ENCODE measurements at regions not wholly inside any gene's neighbourhood (a gene's known extent, or its start where the extent isn't known, plus 50 kb on each side); places are given as distances from the start of the nearest gene placed in this dataset.

GRCh38 chr1:108064255-108064654, 99.3 kb upstream of the VAV3 start:
- Histone ChIP-seq H3K9ac (ENCODE audit: low read length) (no peak overlapping the region), H3K9me2 (ENCODE audit: insufficient read depth, low read length) (no peaks in the 10 kb centered on the region), H3K79me2 (replicated peaks; ENCODE audit: insufficient read depth, low read length) (no peaks in the 10 kb centered on the region), H3K27ac (ENCODE audit: low read length) (no peak overlapping the region), H3F3A (ENCODE audit: insufficient read depth, low read length, poor library complexity, severe bottlenecking) (no peaks in the 10 kb centered on the region), H3K9me3 (ENCODE audit: low read length) (no peaks in the 10 kb centered on the region), H4K20me1 (ENCODE audit: insufficient read depth) (no peaks in the 10 kb centered on the region), H3K27me3 (ENCODE audit: insufficient read depth, low read depth, low read length) (no peaks in the 10 kb centered on the region), H3K36me3 (ENCODE audit: insufficient read depth, low read length) (no peaks in the 10 kb centered on the region), H3K4me2 (ENCODE audit: low read length) (no peak overlapping the region), H2AFZ (ENCODE audit: low read depth, low read length) (no peak overlapping the region), H3K4me3 (ENCODE audit: low read length) (no peak overlapping the region)
- TF ChIP-seq EP300 (conservative IDR thresholded peaks at IDR 0.05; ENCODE audit: poor library complexity, severe bottlenecking) (no peak), POLR2AphosphoS5 (IDR thresholded peaks at IDR 0.05) (no peak), MXI1 (conservative IDR thresholded peaks at IDR 0.05; ENCODE audit: poor library complexity, severe bottlenecking) (no peak)

DNA sequence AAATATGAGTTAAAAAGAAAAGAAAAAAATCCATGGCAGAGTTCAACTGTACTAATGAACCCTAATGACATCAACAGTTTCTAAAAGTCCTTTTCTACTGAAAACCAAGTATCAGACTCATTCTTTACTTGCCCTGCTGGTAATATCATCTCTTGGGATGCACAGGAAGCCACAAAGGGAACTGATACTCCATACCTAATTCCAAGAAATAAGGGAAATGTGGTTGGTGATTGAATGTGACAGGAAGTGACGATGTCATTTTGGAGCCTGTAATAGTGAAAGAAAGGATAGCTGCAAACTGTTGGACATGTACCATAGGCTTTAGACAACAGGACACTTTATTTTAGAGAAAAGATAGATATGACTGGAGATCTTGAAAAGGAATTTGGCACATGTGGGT, 98.7 kb upstream of the VAV3 start:
- Histone ChIP-seq H3K4me3 (ENCODE audit: low read length) (no peak overlapping the region), H3K9ac (ENCODE audit: low read length) (no peak overlapping the region), H3K36me3 (ENCODE audit: insufficient read depth, low read length) (no peaks in the 10 kb centered on the region), H3K9me3 (ENCODE audit: low read length) (no peaks in the 10 kb centered on the region), H3K27ac (ENCODE audit: low read length) (no peak overlapping the region), H2AFZ (ENCODE audit: low read depth, low read length) (no peak overlapping the region), H3K4me2 (ENCODE audit: low read length) (no peak overlapping the region), H4K20me1 (ENCODE audit: insufficient read depth) (no peaks in the 10 kb centered on the region), H3F3A (ENCODE audit: insufficient read depth, low read length, poor library complexity, severe bottlenecking) (no peaks in the 10 kb centered on the region), H3K79me2 (replicated peaks; ENCODE audit: insufficient read depth, low read length) (no peaks in the 10 kb centered on the region), H3K9me2 (ENCODE audit: insufficient read depth, low read length) (no peaks in the 10 kb centered on the region), H3K27me3 (ENCODE audit: insufficient read depth, low read depth, low read length) (no peaks in the 10 kb centered on the region)
- TF ChIP-seq EZH2 (IDR thresholded peaks at IDR 0.05; ENCODE audit: borderline replicate concordance, insufficient read depth, low read length, poor library complexity, severe bottlenecking) (no peak), MXI1 (conservative IDR thresholded peaks at IDR 0.05; ENCODE audit: poor library complexity, severe bottlenecking) (no peak), TAF1 (IDR thresholded peaks at IDR 0.05; ENCODE audit: low read depth) (no peak), SMC3 (conservative IDR thresholded peaks at IDR 0.05; ENCODE audit: poor library complexity) (no peak), REST (IDR thresholded peaks at IDR 0.05; ENCODE audit: borderline replicate concordance) (no peak), RAD21 (conservative IDR thresholded peaks at IDR 0.05) (no peak), POLR2AphosphoS5 (IDR thresholded peaks at IDR 0.05) (no peak), EP300 (conservative IDR thresholded peaks at IDR 0.05; ENCODE audit: poor library complexity, severe bottlenecking) (no peak)
- TF ChIP-seq, protein P1, sequence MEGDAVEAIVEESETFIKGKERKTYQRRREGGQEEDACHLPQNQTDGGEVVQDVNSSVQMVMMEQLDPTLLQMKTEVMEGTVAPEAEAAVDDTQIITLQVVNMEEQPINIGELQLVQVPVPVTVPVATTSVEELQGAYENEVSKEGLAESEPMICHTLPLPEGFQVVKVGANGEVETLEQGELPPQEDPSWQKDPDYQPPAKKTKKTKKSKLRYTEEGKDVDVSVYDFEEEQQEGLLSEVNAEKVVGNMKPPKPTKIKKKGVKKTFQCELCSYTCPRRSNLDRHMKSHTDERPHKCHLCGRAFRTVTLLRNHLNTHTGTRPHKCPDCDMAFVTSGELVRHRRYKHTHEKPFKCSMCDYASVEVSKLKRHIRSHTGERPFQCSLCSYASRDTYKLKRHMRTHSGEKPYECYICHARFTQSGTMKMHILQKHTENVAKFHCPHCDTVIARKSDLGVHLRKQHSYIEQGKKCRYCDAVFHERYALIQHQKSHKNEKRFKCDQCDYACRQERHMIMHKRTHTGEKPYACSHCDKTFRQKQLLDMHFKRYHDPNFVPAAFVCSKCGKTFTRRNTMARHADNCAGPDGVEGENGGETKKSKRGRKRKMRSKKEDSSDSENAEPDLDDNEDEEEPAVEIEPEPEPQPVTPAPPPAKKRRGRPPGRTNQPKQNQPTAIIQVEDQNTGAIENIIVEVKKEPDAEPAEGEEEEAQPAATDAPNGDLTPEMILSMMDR (IDR thresholded peaks at IDR 0.05; ENCODE audit: poor library complexity, severe bottlenecking) = no peak

- Histone ChIP-seq H3K9ac (ENCODE audit: low read length) (no peak overlapping the region), H3K27me3 (ENCODE audit: insufficient read depth, low read depth, low read length) (no peaks in the 10 kb centered on the region), H3K27ac (ENCODE audit: low read length) (no peak overlapping the region), H3K79me2 (replicated peaks; ENCODE audit: insufficient read depth, low read length) (no peaks in the 10 kb centered on the region), H3F3A (ENCODE audit: insufficient read depth, low read length, poor library complexity, severe bottlenecking) (no peaks in the 10 kb centered on the region), H3K9me2 (ENCODE audit: insufficient read depth, low read length) (no peaks in the 10 kb centered on the region), H2AFZ (ENCODE audit: low read depth, low read length) (no peak overlapping the region), H3K9me3 (ENCODE audit: low read length) (no peaks in the 10 kb centered on the region), H3K4me2 (ENCODE audit: low read length) (no peak overlapping the region), H3K36me3 (ENCODE audit: insufficient read depth, low read length) (no peaks in the 10 kb centered on the region), H3K4me3 (ENCODE audit: low read length) (no peak overlapping the region), H4K20me1 (ENCODE audit: insufficient read depth) (no peaks in the 10 kb centered on the region)
- TF ChIP-seq SMC3 (conservative IDR thresholded peaks at IDR 0.05; ENCODE audit: poor library complexity) (no peak), POLR2AphosphoS5 (IDR thresholded peaks at IDR 0.05) (no peak), REST (IDR thresholded peaks at IDR 0.05; ENCODE audit: borderline replicate concordance) (no peak)
- TF ChIP-seq, protein P1 (IDR thresholded peaks at IDR 0.05; ENCODE audit: poor library complexity, severe bottlenecking) = no peak
These were observed 95.0 kb upstream of the VAV3 start for GRCh38 chr1:108059945-108060344.
